ENCODE measurements at regions not wholly inside any gene's neighbourhood (a gene's known extent, or its start where the extent isn't known, plus 50 kb on each side); places are given as distances from the start of the nearest gene placed in this dataset.

- no peak for DNase-seq (ENCODE audit: low read depth in 2 of 2)
Observed at GRCh38 chr13:62320129-62321108, 904.8 kb upstream of the PCDH20 start.

GRCh38 chr13:62309904-62310303 lies 894.3 kb upstream of the PCDH20 start:
- no peak for DNase-seq (ENCODE audit: low read depth in 2 of 2)

GRCh38 chr13:62305756-62306155 lies 890.1 kb upstream of the PCDH20 start:
- no peak for DNase-seq (ENCODE audit: low read depth in 2 of 2)

- no peak for DNase-seq (ENCODE audit: low read depth in 2 of 2)
Observed at GRCh38 chr13:62302341-62302740, 886.7 kb upstream of the PCDH20 start.

GRCh38 chr13:62299988-62300387 lies 884.3 kb upstream of the PCDH20 start:
- no peak for DNase-seq (ENCODE audit: low read depth in 2 of 2)

- DNase-seq (ENCODE audit: low read depth in 2 of 2): no peak
Observed at GRCh38 chr13:62296812-62297211, 881.2 kb upstream of the PCDH20 start.

- no peak for DNase-seq (ENCODE audit: low read depth in 2 of 2)
Observed at GRCh38 chr13:62294244-62294643, 878.6 kb upstream of the PCDH20 start.

- DNase-seq (ENCODE audit: low read depth in 2 of 2): no peak
Observed at GRCh38 chr13:62292714-62293480, 877.2 kb upstream of the PCDH20 start.

- DNase-seq (ENCODE audit: low read depth in 2 of 2): no peak
Observed at GRCh38 chr13:62290542-62290941, 874.9 kb upstream of the PCDH20 start.

GRCh38 chr13:62287764-62288163 lies 872.1 kb upstream of the PCDH20 start:
- no peak for DNase-seq (ENCODE audit: low read depth in 2 of 2)

GRCh38 chr13:62280590-62280989 lies 864.9 kb upstream of the PCDH20 start:
- DNase-seq (ENCODE audit: low read depth in 2 of 2): no peak

- no peak for DNase-seq (ENCODE audit: low read depth in 2 of 2)
Observed at GRCh38 chr13:62278271-62278670, 862.6 kb upstream of the PCDH20 start.

- no peak for DNase-seq (ENCODE audit: low read depth in 2 of 2)
Observed at GRCh38 chr13:62251734-62252133, 836.1 kb upstream of the PCDH20 start.

- no peak for DNase-seq (ENCODE audit: low read depth in 2 of 2)
Observed at GRCh38 chr13:62250501-62251201, 835.0 kb upstream of the PCDH20 start.

- DNase-seq (ENCODE audit: low read depth in 2 of 2): no peak
Observed at GRCh38 chr13:62246581-62246980, 830.9 kb upstream of the PCDH20 start.

GRCh38 chr13:62243106-62243505 lies 827.5 kb upstream of the PCDH20 start:
- no peak for DNase-seq (ENCODE audit: low read depth in 2 of 2)

- no peak for DNase-seq (ENCODE audit: low read depth in 2 of 2)
Observed at GRCh38 chr13:62234780-62235440, 819.3 kb upstream of the PCDH20 start.

GRCh38 chr13:62210951-62211350 lies 795.3 kb upstream of the PCDH20 start:
- no peak for DNase-seq (ENCODE audit: low read depth in 2 of 2)

- DNase-seq (ENCODE audit: low read depth in 2 of 2): no peak
Observed at GRCh38 chr13:62209529-62209928, 793.9 kb upstream of the PCDH20 start.

GRCh38 chr13:62207388-62207787 lies 791.7 kb upstream of the PCDH20 start:
- DNase-seq (ENCODE audit: low read depth in 2 of 2): no peak

GRCh38 chr13:62206165-62206564 lies 790.5 kb upstream of the PCDH20 start:
- DNase-seq (ENCODE audit: low read depth in 2 of 2): no peak

GRCh38 chr13:62205273-62205672 lies 789.6 kb upstream of the PCDH20 start:
- DNase-seq (ENCODE audit: low read depth in 2 of 2): no peak
